ENCODE measurements at regions not wholly inside any gene's neighbourhood (a gene's known extent, or its start where the extent isn't known, plus 50 kb on each side); places are given as distances from the start of the nearest gene placed in this dataset.

DNA sequence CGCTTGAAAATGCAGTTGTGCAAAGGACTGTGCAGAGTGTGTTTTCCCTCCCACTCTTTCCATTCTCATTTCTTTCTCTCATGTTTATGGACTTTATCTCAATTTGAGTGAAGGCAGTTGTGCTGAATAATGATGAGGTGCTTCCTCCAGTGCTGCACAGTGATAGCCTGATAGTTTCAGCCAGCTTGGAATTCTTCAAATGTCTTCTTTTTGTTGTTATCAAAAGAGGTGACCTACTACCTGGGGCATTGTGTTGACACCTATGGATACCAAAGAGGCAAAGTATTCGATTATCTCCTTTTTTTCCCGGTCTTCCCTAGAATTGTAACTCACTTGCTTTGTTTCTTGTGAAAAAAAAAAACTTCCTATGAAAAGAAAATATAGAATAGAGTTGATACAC is 132.6 kb upstream of the ESRRG start:
- intact Hi-C loops (cut with micrococcal nuclease) = no loop called here
- POLR2A ChIA-PET = no interaction called here
- H3K9me3 Mint-ChIP-seq = no peaks in the 10 kb centered on the region
- no peak for ATAC-seq (ENCODE audit: low read depth)
- no peaks in the 10 kb centered on the region for H3K4me1 Mint-ChIP-seq
- TF ChIP-seq CTCF (IDR thresholded peaks at IDR 0.05) = no peak
- CTCF ChIA-PET = no interaction called here
- no peaks in the 10 kb centered on the region for H3K27me3 Mint-ChIP-seq
- DNase-seq = no peak
- no peak overlapping the region for H3K4me3 Mint-ChIP-seq
- no peak overlapping the region for H3K27ac Mint-ChIP-seq
- no peaks in the 10 kb centered on the region for H3K36me3 Mint-ChIP-seq (ENCODE audit: low read depth)

DNA sequence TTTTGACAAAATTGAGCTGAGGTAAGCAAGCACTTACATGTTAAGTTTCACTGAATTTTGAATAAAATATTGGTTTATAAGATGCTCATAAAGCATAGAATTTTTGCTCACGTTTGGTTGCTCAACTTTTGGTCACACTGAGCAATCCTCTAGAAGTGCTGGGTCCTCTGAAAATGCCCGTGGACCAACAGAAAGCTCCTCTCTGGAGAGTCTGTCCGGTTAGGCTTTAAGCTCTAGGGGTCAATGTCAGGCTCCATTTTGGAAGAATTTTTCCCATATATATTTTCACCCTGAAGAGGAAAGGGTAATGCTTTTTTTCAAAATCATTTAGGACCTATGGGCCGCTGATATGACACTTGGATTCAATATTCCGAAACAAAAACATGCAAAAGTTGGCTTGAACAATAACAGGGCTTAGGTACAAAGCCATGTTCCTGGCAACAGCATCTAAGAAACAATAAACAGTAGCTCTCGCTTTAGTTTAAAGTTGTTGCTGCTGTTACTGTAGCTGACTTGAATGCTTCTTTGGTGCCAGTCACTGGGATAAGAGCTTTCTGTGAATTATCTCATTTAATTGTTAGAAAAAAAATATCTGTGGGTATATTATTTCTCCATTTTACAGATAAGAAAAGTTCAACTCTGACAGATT is 131.7 kb upstream of the ESRRG start:
- CTCF ChIA-PET = no interaction called here
- POLR2A ChIA-PET = no interaction called here
- TF ChIP-seq CTCF (IDR thresholded peaks at IDR 0.05) = no peak
- H3K4me3 Mint-ChIP-seq = no peak overlapping the region
- intact Hi-C loops (cut with micrococcal nuclease) = no loop called here
- no peak overlapping the region for H3K27ac Mint-ChIP-seq
- no peak for DNase-seq
- no peaks in the 10 kb centered on the region for H3K4me1 Mint-ChIP-seq
- no peaks in the 10 kb centered on the region for H3K9me3 Mint-ChIP-seq
- no peaks in the 10 kb centered on the region for H3K36me3 Mint-ChIP-seq (ENCODE audit: low read depth)
- ATAC-seq (ENCODE audit: low read depth) = no peak
- H3K27me3 Mint-ChIP-seq = no peaks in the 10 kb centered on the region

DNA sequence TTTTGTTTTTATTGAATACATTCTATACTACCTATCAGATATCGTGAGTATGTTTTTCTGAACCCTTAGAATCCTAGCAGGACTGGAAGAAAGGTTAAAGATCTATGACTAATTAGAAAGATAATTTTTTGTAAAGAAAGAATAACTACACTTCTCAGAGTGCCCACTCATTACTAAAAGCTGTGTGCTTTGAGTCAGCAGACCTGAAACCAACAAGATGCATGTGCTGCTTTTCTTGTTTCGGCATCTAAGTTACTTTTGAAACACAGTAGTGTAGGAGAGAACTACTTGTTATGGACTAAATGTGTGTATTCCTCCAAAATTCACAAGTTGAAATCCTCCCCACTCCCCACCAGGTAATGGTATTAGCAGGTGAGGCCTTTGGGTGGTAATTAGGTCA is 127.8 kb upstream of the ESRRG start:
- CTCF ChIA-PET = no interaction called here
- Mint-ChIP-seq H3K36me3 (ENCODE audit: low read depth) (no peaks in the 10 kb centered on the region), H3K9me3 (no peaks in the 10 kb centered on the region), H3K4me1 (no peaks in the 10 kb centered on the region), H3K27ac (no peak overlapping the region), H3K4me3 (no peak overlapping the region), H3K27me3 (no peaks in the 10 kb centered on the region)
- POLR2A ChIA-PET = no interaction called here
- intact Hi-C loops (cut with micrococcal nuclease) = no loop called here
- ATAC-seq (ENCODE audit: low read depth) (no peak), DNase-seq (no peak)
- no peak for TF ChIP-seq CTCF (IDR thresholded peaks at IDR 0.05)

GRCh38 chr1:216849146-216849545 is 125.9 kb upstream of the ESRRG start:
- H3K27ac Mint-ChIP-seq = no peak overlapping the region
- DNase-seq (no peak), ATAC-seq (ENCODE audit: low read depth) (no peak)
- H3K4me3 Mint-ChIP-seq = no peak overlapping the region
- CTCF ChIA-PET = no interaction called here
- POLR2A ChIA-PET = no interaction called here
- no peak for TF ChIP-seq CTCF (IDR thresholded peaks at IDR 0.05)
- intact Hi-C loops (cut with micrococcal nuclease) = no loop called here
- H3K4me1 Mint-ChIP-seq = no peaks in the 10 kb centered on the region
- no peaks in the 10 kb centered on the region for H3K36me3 Mint-ChIP-seq (ENCODE audit: low read depth)
- H3K9me3 Mint-ChIP-seq = no peaks in the 10 kb centered on the region
- no peaks in the 10 kb centered on the region for H3K27me3 Mint-ChIP-seq

GRCh38 chr1:216847397-216848036 is 124.3 kb upstream of the ESRRG start:
- ChIA-PET CTCF (no interaction called here), POLR2A (no interaction called here)
- Mint-ChIP-seq H3K4me1 (no peaks in the 10 kb centered on the region), H3K9me3 (no peaks in the 10 kb centered on the region), H3K36me3 (ENCODE audit: low read depth) (no peaks in the 10 kb centered on the region), H3K27me3 (no peaks in the 10 kb centered on the region), H3K4me3 (no peak overlapping the region), H3K27ac (no peak overlapping the region)
- intact Hi-C loops (cut with micrococcal nuclease) = no loop called here
- TF ChIP-seq CTCF (IDR thresholded peaks at IDR 0.05) = no peak
- DNase-seq = no peak
- no peak for ATAC-seq (ENCODE audit: low read depth)

All from activated B cell treated with CpG ODN at 0.5 μM for 24 hours (primary cell).